HG03280 (cell line): ENCODE measurements at regions not wholly inside any gene's neighbourhood (a gene's known extent, or its start where the extent isn't known, plus 50 kb on each side); places are given as distances from the start of the nearest gene placed in this dataset.
"Not testable (repeated sequence)": the region's sequence is repeated elsewhere in the genome, so short reads cannot be mapped to it uniquely, and the experiment has no call there.

Experiments
- ATAC-seq: cut with Tn5 transposase; IDR thresholded peaks from one replicate; pipeline ENCODE4 v1.9.1; 2021; ENCODE audit warnings: mild to moderate bottlenecking, moderate library complexity; ENCODE audit not compliant: unreplicated experiment

DNA sequence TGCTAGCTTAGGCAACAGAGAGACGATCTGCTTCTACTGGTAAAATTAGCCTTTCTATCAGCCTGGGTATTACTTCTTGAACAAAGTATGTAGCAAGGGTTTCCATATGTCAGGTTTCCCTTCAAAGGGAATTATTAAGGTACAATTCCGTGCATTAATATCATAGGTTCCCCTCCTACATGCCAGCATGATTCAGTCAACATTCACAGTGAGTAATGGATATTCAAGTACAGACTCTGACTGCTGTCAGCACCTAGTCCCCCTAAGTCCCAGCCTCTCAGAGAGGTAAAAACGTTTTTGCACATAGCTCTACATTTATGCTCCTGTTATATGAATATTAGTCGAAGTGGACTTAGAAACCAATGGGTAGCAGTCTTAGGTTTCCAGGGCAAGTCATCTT, 322.4 kb upstream of the CCNG1 start:
- ATAC-seq, result no peak

DNA sequence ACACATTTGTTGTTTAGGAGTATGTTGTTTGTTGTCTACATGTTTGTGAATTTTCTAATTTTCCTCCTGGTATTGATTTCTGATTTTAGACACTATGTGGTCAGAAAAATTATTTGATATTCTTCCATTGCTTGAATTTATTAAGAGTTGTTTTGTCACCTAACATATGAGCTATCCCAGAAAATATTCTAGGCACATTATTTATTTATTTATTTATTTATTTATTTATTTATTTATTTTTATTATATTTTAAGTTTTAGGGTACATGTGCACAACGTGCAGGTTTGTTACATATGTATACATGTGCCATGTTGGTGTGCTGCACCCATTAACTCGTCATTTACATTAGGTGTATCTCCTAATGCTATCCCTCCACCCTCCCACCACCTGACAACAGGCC, 320.8 kb upstream of the CCNG1 start:
- not testable (repeated sequence) for ATAC-seq

DNA sequence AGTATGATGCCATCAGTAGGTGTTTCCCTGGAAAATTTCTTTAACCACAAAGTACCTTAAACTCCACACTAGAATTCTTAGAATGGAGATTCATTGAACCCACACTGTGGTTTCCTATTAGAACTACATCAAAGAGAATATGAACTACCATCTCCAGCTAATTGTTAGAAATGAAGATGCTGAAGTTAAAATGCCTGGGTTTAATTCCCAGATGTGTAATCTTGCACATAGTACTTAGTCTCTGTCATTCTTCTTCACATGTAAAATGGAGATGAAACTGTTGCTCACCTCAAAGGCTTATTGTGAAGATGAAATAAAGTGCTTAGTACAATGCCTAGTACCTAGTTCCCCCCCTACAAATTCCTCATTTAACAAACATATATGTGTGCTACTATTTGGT, 303.3 kb upstream of the CCNG1 start:
- ATAC-seq, result no peak

DNA sequence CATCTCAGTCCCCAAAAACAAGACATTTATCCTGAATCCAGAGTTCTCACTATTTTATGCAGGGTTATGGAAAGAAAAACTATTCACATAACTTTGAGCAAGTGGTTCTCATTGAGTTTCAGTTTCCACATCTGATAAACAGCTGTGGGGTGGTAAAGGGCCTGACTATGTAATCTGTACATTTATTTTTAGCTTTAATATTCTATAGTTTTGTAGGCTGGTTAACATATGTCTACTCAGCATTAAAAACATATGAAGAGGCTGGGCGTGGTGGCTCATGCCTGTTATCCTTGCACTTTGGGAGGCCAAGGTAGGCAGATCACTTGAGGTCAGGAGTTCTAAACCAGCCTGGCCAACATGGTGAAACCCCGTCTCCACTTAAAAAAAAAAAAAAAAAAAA, 301.5 kb upstream of the CCNG1 start:
- ATAC-seq, result no peak

DNA sequence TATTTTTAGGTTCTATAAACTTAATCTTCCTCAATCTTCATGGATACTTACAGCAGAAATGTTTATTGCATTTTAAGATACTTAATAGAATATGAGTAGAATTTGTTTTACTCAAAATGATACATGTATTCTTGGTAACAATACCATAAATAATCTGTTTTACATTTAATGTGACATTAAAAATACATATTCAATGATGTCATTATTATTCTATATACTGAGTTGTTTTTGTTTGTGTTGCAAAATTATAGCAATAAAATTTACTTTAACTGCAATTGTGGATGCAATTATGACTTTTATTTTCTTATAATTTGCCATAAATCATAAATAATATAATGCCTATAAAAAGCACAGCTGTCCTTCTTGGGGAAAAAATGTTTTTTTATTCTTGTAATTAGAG, 275.9 kb upstream of the CCNG1 start:
- ATAC-seq, result no peak

DNA sequence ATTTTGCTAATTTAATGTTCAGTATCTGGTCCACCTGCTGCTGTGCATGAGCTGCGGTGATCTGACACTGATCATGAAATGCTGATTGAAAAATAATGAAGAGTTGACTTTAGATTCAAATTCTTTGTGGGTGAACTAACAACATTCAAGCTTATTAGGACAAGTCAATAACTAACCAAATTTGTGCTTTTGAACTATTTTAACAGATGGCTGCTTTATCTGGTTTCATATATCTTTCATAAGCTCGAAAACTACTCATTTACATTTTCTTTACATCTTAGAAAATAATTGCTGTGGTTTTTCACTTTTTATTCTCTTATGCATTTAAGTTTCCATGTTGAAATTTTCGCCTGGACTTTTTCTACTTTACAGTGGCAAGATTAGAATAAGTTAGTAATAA, 274.8 kb upstream of the CCNG1 start:
- ATAC-seq, result no peak

DNA sequence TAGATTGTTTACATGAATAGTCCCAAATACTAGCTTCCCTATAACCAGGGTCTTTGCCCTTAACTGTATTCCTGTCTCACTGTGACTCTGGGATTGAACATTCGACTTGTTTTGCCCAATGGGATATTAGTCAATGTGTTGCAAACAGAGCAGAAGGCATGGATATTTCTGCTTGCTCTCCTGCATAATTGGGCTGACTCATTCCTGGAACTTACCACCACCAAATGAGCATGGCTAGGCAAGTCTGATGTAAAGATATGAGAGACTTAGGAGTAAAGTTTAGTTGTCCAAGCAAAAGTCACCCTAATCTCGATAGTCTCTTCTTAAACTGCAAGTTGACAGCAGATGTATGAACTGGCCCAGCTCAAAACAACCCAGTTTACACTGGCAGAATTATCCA, 273.5 kb upstream of the CCNG1 start:
- no peak for ATAC-seq

DNA sequence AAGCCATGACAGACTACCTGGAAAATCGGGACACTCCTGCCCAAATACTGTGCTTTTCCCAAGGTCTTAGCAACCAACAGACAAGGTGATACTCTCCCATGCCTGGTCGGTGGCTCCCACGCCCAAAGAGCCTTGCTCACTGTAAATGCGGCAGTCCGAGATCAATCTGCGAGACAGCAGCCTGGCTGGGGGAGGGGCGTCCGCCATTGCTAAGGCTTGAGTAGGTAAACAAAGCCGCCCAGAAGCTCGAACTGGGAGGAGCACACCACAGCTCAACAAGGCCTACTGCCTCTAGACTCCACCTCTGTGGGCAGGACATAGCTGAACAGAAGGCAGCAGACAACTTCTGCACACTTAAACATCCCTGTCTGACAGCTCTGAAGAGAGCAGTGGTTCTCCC, 272.1 kb upstream of the CCNG1 start:
- no peak for ATAC-seq

DNA sequence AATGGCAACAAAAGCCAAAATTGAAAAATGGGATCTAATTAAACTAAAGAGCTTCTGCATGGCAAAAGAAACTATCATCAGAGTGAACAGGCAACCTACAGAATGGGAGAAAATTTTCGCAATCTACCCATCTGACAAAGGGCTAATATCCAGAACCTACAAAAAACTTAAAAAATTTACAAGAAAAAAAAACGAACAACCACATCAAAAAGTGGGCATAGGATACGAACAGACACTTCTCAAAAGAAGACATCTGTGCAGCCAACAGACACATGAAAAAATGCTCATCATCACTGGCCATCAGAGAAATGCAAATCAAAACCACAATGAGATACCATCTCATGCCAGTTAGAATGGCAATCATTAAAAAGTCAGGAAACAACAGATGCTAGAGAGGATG, 267.2 kb upstream of the CCNG1 start:
- ATAC-seq, result not testable (repeated sequence)

DNA sequence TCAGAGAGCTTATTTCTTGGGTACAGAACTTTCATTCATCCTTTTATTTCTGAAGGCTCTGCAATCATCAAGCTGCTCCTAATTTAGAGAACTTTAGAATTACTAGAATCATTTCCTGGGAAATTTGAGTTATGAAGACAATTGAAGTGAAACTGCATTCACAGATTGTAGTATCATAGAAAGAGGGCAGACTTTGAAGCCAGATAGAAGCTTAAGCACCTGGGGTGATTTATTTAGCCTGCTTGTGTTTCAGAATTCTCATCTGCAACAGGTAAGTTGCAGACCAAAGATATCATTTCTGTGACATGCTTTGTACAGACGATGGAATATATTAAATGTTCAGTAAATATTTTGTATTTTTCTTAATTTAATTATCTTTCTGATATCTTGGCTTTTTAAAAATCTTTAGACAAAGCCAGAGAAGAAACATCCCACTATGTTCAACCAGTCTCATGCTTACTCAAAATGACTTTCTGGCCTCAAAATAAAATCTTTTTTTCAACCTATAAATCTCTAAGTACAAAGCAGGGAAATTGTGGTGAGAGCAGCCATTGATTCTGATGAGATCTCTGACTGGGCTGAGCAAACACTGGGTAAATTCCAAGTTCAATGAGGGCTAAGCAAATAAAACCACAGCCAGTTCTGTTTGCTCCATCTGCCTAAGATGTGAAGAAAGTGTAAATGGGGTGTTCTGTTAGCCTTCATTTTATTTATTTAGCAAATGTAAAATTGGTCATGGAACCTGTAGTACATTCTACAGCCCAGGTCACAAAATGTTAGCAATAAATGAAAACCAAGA, 264.7 kb upstream of the CCNG1 start:
- ATAC-seq, result no peak

DNA sequence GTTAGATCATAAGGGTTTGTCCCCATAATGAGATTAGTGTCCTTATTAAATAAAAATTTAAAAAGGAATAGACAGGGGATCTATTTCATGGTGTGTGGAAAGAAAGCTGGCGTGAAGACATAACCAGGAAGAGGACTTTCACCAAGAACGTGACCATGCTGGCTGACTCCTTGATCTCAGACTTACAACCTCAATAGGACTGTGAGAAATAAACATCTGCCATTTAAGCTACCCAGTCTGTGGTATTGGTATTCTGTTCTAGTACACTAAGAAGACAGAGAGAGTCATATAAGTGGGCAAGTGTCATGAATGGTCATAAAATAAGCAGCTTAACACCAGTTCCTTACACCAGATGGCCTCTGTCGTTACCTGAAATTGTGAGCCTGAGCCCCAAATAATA, 259.4 kb upstream of the CCNG1 start:
- no peak for ATAC-seq

DNA sequence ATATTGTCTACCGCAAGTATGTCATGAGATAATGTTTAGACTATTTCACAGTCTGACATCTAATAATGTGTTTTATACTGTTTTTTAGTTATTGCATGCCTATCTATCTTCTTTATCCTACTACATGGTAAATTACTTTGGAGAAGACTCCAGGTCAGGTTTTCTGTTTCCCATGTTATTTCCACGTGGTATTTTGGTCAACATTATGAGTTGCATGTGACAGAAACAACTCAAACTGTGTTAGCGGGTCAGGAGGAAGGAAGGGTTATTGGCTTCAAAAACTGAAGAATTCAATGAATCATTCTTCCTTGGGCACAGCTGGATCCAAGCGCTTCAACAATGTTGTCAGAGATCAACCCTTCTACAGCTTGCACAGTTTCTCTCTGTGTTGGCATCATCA, 252.1 kb upstream of the CCNG1 start:
- ATAC-seq, result no peak

DNA sequence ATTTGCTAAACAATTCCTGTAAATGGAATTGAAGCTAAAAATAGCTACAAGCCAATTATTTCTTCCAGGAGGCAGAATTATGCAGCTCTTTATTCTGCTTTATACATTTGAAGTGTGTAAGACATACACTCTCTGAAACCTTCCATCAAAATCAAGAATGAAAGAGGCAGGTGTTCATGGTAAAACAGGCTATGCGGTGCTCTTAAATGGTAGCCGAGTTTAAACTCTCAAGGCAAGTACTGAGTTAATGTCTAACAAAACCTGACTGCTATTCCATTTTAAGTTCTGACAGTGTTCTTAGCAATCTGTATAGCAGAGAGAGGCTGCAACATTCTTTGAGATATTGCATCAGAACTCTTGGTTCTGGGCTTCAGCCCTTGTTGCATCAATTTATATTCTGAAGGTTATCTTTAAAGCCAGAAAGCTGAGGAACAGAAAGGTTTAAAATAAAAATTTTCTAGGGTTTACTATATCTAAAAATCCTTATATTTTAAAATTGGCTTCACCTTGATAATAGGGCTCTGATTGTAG, 248.3 kb upstream of the CCNG1 start:
- no peak for ATAC-seq

DNA sequence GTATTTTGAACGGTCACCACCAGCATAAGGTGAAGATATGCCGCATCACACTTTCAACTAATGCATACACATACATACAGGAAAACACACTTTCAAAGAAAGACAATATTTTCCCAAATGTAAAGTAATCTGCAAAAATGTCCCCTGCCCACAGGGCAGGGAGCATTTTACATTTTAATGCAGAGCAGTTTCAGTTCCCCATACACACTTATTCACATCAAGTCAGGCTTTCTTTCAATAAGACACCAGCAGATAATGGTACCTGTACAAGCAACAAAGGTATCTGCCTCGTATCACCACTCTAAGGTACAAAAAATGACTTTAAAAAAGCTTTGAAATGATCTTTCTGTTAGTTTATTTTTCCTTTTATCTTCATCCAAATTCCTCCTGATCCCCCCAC, 247.1 kb upstream of the CCNG1 start:
- ATAC-seq, result peak; percentile 47

DNA sequence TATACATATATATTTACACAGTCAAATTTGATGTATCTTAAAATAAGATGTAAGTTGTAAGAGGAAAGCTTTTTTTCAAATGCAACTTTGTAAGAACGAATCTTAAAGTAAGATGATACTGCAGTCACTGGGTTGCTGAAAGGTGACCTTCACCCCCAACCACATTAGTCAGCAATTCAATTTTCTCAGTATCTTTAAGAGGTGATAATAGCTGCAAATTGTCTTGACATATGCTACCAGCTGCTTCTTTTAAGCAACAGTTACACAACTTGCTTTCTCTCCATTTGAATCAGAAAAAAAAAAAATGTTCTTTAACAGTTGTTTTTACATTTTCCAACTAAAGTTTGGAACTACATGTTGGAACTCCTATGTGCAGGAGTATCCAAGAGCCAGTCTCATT, 246.6 kb upstream of the CCNG1 start:
- no peak for ATAC-seq

DNA sequence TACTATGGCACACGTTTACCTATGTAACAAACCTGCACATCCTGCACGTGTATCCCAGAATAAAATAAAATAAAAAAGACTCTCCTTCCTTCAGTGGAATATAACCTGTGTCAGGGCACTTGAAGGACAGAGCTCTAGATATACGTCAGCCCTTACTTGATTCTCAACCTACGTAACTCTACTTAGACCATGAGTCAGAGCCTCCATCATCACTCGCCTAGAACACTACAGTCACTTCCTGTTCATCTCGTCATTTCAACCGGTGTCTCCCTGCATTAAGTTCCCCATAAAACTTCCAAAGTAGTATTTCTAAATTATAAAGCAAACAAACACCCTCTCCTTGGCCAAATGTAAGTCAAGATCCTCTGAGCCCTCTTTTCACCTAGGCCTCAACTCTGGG, 243.5 kb upstream of the CCNG1 start:
- ATAC-seq, result no peak

DNA sequence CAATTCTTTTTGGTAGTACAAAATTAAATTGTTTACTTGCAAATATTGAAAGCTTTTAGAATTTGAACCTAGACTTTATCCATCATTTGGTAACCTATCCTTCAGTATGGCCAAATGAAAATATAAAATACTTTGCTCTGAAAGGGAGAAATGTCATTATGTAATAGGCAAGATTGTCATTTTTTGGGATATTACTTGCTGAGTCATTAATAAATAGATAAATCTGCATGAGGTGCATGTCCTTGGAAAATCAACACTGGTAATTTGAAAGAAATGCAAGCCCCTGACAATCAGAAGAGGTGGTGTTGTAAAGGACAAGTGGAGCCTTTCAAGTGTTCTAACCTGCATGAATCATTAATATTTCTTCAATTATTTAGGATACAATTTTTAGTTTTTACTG, 231.8 kb upstream of the CCNG1 start:
- no peak for ATAC-seq

DNA sequence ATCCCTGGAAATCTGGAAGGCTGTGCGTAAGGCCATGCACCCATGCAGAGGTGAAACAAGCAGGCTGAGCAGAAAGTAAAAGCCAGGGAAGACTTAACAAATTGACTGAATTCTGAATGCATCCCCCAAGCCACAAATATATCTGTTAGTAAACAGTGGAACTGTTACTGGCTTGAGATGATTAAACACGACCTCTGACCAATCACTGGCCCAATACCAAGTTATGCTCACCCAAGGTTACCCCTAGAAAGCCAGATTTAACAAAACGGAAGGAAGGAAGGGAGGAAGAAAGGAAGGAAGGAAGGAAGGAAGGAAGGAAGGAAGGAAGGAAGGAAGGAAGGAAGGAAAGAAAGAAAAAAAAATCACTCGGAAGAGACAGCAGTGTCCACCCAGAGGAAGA, 215.8 kb upstream of the CCNG1 start:
- ATAC-seq, result no peak

DNA sequence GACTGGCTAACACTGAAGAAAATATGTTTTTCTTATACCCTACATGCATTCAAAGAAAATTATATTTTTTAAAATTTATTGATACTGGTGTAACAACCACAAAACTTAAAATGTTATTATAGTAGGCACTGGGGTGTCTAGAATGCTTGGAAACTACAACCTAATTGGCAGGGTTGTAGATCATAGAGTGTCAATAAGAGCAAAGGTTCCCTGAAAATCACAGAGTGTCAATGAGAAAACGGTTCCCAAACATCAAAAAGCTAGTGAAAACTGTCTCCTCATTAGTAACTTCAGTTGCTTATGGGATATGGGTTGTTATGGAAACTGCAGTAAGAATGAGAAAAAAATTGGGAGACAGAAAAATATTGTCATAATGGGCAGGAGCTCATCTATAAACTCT, 214.4 kb upstream of the CCNG1 start:
- no peak for ATAC-seq

DNA sequence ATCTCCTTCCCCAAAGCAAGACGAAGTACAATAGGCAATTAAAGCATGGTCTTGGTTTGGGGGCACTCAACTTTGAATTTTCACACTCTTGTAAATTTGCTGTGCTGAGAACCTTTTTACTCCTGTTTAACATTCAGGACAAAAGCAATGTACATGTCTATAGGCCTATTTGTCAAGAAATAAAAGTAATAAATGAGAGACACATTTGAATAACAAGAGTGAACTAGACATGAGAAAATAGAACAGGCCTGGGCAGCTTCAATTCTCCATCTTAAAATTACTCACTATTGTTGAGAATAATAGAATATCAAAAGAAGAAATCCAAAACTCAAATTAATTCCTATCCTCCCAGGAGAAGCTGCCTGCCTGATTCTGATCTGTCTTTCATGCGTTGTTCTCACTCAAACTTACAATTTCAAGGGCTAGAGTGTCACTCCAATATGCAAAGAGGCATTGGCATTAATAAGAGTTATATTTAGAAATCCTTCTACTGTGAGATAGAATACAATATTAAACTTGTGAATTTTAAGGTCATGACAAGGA, 192.9 kb upstream of the CCNG1 start:
- ATAC-seq, result no peak

DNA sequence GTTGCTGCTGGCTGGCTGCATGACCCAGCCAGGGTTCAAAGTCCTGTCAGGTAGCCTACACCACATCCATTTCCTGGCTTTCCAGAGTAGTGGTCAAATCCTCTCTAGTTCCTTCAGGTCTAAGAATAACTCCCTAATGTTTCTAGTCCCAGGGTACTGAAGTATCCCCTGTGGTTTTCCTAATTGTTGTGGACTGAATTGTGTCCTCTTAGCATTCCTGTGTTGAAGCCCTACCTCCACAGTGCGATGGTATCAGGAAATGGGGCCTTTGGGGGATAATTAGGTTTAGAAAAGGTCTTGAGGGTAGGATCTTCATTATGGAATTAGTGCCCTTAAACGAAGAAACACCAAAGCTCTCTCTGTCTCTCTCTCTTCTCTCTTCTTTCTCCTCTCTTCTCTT, 191.8 kb upstream of the CCNG1 start:
- no peak for ATAC-seq

DNA sequence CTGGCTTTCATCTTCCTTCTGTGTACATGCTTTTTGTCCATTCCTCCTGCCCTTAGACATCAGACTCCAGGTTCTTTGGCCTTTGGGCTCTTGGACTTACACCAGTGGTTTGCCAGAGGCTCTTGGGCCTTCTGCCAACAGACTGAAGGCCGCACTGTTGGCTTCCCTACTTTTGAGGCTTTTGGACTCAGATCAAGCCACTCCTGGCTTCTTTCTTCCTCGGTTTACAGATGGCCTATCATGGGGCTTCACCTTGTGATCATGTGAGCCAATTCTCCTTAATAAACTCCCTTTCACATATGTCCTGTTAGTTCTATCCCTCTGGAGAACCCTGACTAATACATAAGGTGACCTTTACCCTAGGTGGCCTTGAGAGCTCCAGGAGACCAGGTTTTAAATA, 189.1 kb upstream of the CCNG1 start:
- no peak for ATAC-seq

DNA sequence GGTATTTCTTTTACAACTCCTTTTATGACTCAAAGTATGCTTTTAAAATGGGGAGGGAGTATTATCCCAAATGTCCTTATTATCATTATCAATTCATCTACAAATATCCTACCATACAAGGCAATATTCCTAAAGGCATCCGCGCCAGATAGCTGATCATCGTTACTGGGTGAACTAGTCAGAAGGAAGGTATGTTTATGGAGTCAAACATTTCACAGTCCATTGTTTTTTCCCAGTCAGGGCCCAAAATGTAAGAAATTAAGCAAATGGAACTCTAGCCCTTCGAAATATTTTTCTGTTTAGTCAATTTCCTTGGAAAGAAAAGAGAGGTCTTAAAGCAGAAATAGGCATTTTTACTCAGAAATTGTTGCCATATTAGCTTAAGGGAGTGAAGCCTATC, 188.5 kb upstream of the CCNG1 start:
- no peak for ATAC-seq
